SK-N-SH (cell line): ENCODE measurements at regions not wholly inside any gene's neighbourhood (a gene's known extent, or its start where the extent isn't known, plus 50 kb on each side); places are given as distances from the start of the nearest gene placed in this dataset.

ENCODE experiments used
- CTCF ChIA-PET: fragments of 300-600, 350-600 bp; formaldehyde crosslinking; extraction: SDS; loops from one replicate; lab custom pipeline; 2021; lab: Yijun Ruan, JAX
- POLR2A ChIA-PET: fragments of 350-600 bp; sonication (Branson Sonifier 250); formaldehyde crosslinking; extraction: SDS; loops from one replicate; lab custom pipeline; 2020; ENCODE audit warnings: antibody characterized with exemption, inconsistent platforms; lab: Yijun Ruan, JAX
- DNase-seq: peaks from one replicate; pipeline ENCODE4 v3.0.0; 2012
- H2AFZ ChIP-seq: fragments of 200-600 bp; sonication (generic); 2 replicates; pipeline ENCODE4 v1.8.1; 2016; ENCODE audit warnings: antibody characterized with exemption, mild to moderate bottlenecking, low read depth
- H3F3A ChIP-seq: fragments of 200-600 bp; sonication (generic); replicated peaks from 2 replicates; pipeline ENCODE3; 2016; ENCODE audit warnings: antibody characterized with exemption, mild to moderate bottlenecking; ENCODE audit not compliant: insufficient read depth
- H3K27ac ChIP-seq, 2 experiments: fragments of 200-500 bp in 1 of 2; fragments of 200-600 bp in 1 of 2; sonication (Bioruptor generic) in 1 of 2; sonication (generic), shearing (Covaris generic) in 1 of 2; 2 replicates each; pipeline versions ENCODE4 v1.5.1 to v1.6.1; 2014 to 2016; ENCODE audit warnings: low read depth in 2 of 2, inconsistent platforms in 1 of 2, low read length in 1 of 2, mild to moderate bottlenecking in 1 of 2, mixed read lengths in 1 of 2
- H3K27me3 ChIP-seq: fragments of 200-600 bp; sonication (generic), shearing (Covaris generic); 2 replicates; pipeline ENCODE4 v1.6.1; 2016; ENCODE audit warnings: mixed run types; ENCODE audit not compliant: insufficient read depth
- H3K36me3 ChIP-seq, 2 experiments: fragments of 200-500 bp in 1 of 2; fragments of 200-600 bp in 1 of 2; sonication (Bioruptor generic) in 1 of 2; sonication (generic) in 1 of 2; replicated peaks in 1 of 2; 2 replicates each; pipeline versions ENCODE3 to v1.5.1; 2014 to 2016; ENCODE audit warnings: low read length in 1 of 2, mild to moderate bottlenecking in 1 of 2; ENCODE audit not compliant: insufficient read depth in 2 of 2, control insufficient read depth in 1 of 2
- H3K4me1 ChIP-seq, 2 experiments: fragments of 200-500 bp in 1 of 2; fragments of 200-600 bp in 1 of 2; sonication (Bioruptor generic) in 1 of 2; sonication (generic), shearing (Covaris generic) in 1 of 2; 2 replicates each; pipeline versions ENCODE4 v1.5.1 to v1.6.1; 2014 to 2016; ENCODE audit warnings: low read depth in 1 of 2, low read length in 1 of 2, mixed run types in 1 of 2; ENCODE audit not compliant: insufficient read depth in 2 of 2, control insufficient read depth in 1 of 2
- H3K4me2 ChIP-seq: fragments of 200-600 bp; sonication (generic), shearing (Covaris generic); 2 replicates; pipeline ENCODE4 v1.6.1; 2017; ENCODE audit warnings: mixed run types
- H3K4me3 ChIP-seq, 2 experiments: fragments of 200-500 bp in 1 of 2; fragments of 200-600 bp in 1 of 2; sonication (Bioruptor generic) in 1 of 2; sonication (generic), shearing (Covaris generic) in 1 of 2; 2 replicates each; pipeline versions ENCODE4 v1.5.1 to v1.8.1; 2014 to 2016; ENCODE audit warnings: low read depth in 2 of 2, inconsistent platforms in 1 of 2, low read length in 1 of 2, mild to moderate bottlenecking in 1 of 2, mixed read lengths in 1 of 2, moderate library complexity in 1 of 2
- H3K79me2 ChIP-seq: fragments of 200-600 bp; sonication (generic); 2 replicates; pipeline ENCODE4 v1.8.1; 2017; ENCODE audit warnings: mild to moderate bottlenecking; ENCODE audit not compliant: insufficient read depth
- H3K9ac ChIP-seq: fragments of 200-600 bp; sonication (generic); 2 replicates; pipeline ENCODE4 v1.6.1; 2017; ENCODE audit warnings: mixed run types
- H3K9me2 ChIP-seq: fragments of 200-600 bp; sonication (generic); 2 replicates; pipeline ENCODE4 v1.6.1; 2017; ENCODE audit warnings: mixed run types
- H3K9me3 ChIP-seq: fragments of 200-600 bp; sonication (generic); 2 replicates; pipeline ENCODE4 v1.6.1; 2017; ENCODE audit warnings: mixed run types, mild to moderate bottlenecking, moderate library complexity
- H4K20me1 ChIP-seq: fragments of 200-600 bp; sonication (generic); 2 replicates; pipeline ENCODE4 v1.6.1; 2017; ENCODE audit warnings: mild to moderate bottlenecking, mixed run types; ENCODE audit not compliant: insufficient read depth
- CHD2 ChIP-seq: fragments of 150-350 bp; IDR thresholded peaks from 2 replicates; pipeline ENCODE4 v1.6.1; 2018; ENCODE audit warnings: low read length; ENCODE audit not compliant: partially characterized antibody
- CTCF ChIP-seq: fragments of 200-600 bp; sonication (generic); IDR thresholded peaks from 2 replicates; pipeline ENCODE4 v1.6.1; 2017; ENCODE audit warnings: antibody characterized with exemption, mild to moderate bottlenecking, moderate library complexity
- ELF1 ChIP-seq: IDR thresholded peaks from 2 replicates; pipeline ENCODE4 v1.4.0; 2012
- FOXJ3 ChIP-seq: sonication (generic); formaldehyde crosslinking; IDR thresholded peaks from 2 replicates; pipeline ENCODE4 v1.5.1; 2020; ENCODE audit warnings: mild to moderate bottlenecking, missing genetic modification reagents
- GABPA ChIP-seq: IDR thresholded peaks from 2 replicates; pipeline ENCODE4 v1.4.0; 2012; ENCODE audit warnings: low read depth, mild to moderate bottlenecking
- GATA2 ChIP-seq: sonication (generic); formaldehyde crosslinking; IDR thresholded peaks from 2 replicates; pipeline ENCODE4 v1.5.0; 2020; ENCODE audit warnings: mild to moderate bottlenecking, missing genetic modification reagents
- JUND ChIP-seq: IDR thresholded peaks from 2 replicates; pipeline ENCODE4 v1.4.0; 2012
- MAX ChIP-seq: IDR thresholded peaks from 2 replicates; pipeline ENCODE4 v1.4.0; 2012; ENCODE audit warnings: low read depth
- MXI1 ChIP-seq: IDR thresholded peaks from 2 replicates; pipeline ENCODE4 v1.6.1; 2012; ENCODE audit warnings: mild to moderate bottlenecking, low read depth, low read length, improper control_type of control experiment
- NRF1 ChIP-seq: IDR thresholded peaks from 2 replicates; pipeline ENCODE4 v1.6.1; 2012; ENCODE audit warnings: low read depth, mild to moderate bottlenecking, low read length
- POLR2AphosphoS5 ChIP-seq: IDR thresholded peaks from 2 replicates; pipeline ENCODE4 v1.6.1; 2012; ENCODE audit warnings: low read depth, low read length
- RAD21 ChIP-seq: IDR thresholded peaks from 2 replicates; pipeline ENCODE4 v1.6.1; 2012; ENCODE audit warnings: mild to moderate bottlenecking, low read length
- RCOR1 ChIP-seq: fragments of 150-350 bp; IDR thresholded peaks from 2 replicates; pipeline ENCODE4 v1.6.1; 2017; ENCODE audit warnings: antibody characterized with exemption, low read length
- REST ChIP-seq: IDR thresholded peaks from 2 replicates; pipeline ENCODE4 v1.6.1; 2012; ENCODE audit warnings: mild to moderate bottlenecking, low read depth, low read length, moderate library complexity
- TAF1 ChIP-seq: IDR thresholded peaks from 2 replicates; pipeline ENCODE4 v1.6.1; 2012; ENCODE audit warnings: low read depth, mild to moderate bottlenecking, low read length, moderate library complexity, borderline replicate concordance
- TCF12 ChIP-seq: IDR thresholded peaks from 2 replicates; pipeline ENCODE4 v1.4.0; 2012
- TEAD4 ChIP-seq: IDR thresholded peaks from 2 replicates; pipeline ENCODE4 v1.4.0; 2012; ENCODE audit warnings: mild to moderate bottlenecking, borderline replicate concordance; ENCODE audit not compliant: insufficient read depth
- YY1 ChIP-seq: IDR thresholded peaks from 2 replicates; pipeline ENCODE4 v1.4.0; 2012; ENCODE audit warnings: low read depth, mild to moderate bottlenecking
- ZBTB33 ChIP-seq: IDR thresholded peaks from 2 replicates; pipeline ENCODE4 v1.4.0; 2012; ENCODE audit warnings: low read depth, borderline replicate concordance
- WGBS: methylation state at CpG from one replicate; pipeline ENCODE4 v1.1.6; 2017; ENCODE audit warnings: low lambda C conversion rate; 5-methylcytosine and 5-hydroxymethylcytosine counted together

GRCh38 chr10:131448883-131449282 lies 137.4 kb upstream of the TCERG1L start:
- Histone ChIP-seq H2AFZ (no peak overlapping the region), H3K4me1 (no peaks in the 10 kb centered on the region; a peak in 1 of 4 replicates), H3K36me3 (no peaks in the 10 kb centered on the region), H3K79me2 (no peaks in the 10 kb centered on the region), H4K20me1 (no peaks in the 10 kb centered on the region), H3F3A (no peaks in the 10 kb centered on the region), H3K9me3 (no peaks in the 10 kb centered on the region), H3K4me3 (no peak overlapping the region), H3K9ac (no peak overlapping the region), H3K27me3 (no peaks in the 10 kb centered on the region), H3K9me2 (no peaks in the 10 kb centered on the region), H3K4me2 (no peak overlapping the region), H3K27ac (no peak overlapping the region)
- TF ChIP-seq GABPA (no peak), MXI1 (no peak), MAX (no peak), FOXJ3 (CRISPR knock-in tag) (no peak), RAD21 (no peak), NRF1 (no peak), RCOR1 (no peak), GATA2 (CRISPR knock-in tag) (no peak), CTCF (no peak), TCF12 (no peak), POLR2AphosphoS5 (no peak), ZBTB33 (no peak), YY1 (no peak), JUND (no peak), TEAD4 (no peak), TAF1 (no peak), REST (no peak), ELF1 (no peak), CHD2 (no peak)
- no peak for DNase-seq
- ChIA-PET CTCF (no interaction called here), POLR2A (no interaction called here)
- WGBS, result 65% methylated on average over 12 of the region's 14 CpGs
